Kidney (tissue), 13 donors: ENCODE measurements at regions not wholly inside any gene's neighbourhood (a gene's known extent, or its start where the extent isn't known, plus 50 kb on each side); places are given as distances from the start of the nearest gene placed in this dataset.

Experiments
- DNase-seq, 5 donors: peaks; one replicate each; pipeline ENCODE4 v3.0.0-alpha.2; 2013 to 2020
- FAIRE-seq: peaks from 2 replicates; lab custom pipeline; 2012; peaks lifted over from hg19 to GRCh38; lab: Jason Lieb, UNC
- H3K27ac ChIP-seq, 2 donors: one replicate each; pipeline ENCODE4 v1.7.0; 2013; ENCODE audit warnings: low read depth in 2 of 2, low read length in 2 of 2, inconsistent platforms in 1 of 2
- H3K27me3 ChIP-seq: one replicate; pipeline ENCODE4 v1.7.1; 2013; ENCODE audit warnings: low read length, inconsistent platforms; ENCODE audit not compliant: control insufficient read depth, insufficient read depth
- H3K36me3 ChIP-seq, 3 donors: one replicate each; pipeline versions ENCODE4 v1.7.0 to v1.7.1; 2013; ENCODE audit warnings: low read length in 3 of 3, control low read depth in 1 of 3, inconsistent platforms in 1 of 3; ENCODE audit not compliant: insufficient read depth in 3 of 3, control insufficient read depth in 2 of 3
- H3K4me1 ChIP-seq, 3 donors: one replicate each; pipeline versions ENCODE4 v1.7.0 to v1.7.1; 2013; ENCODE audit warnings: low read length in 3 of 3, inconsistent platforms in 1 of 3, low read depth in 1 of 3; ENCODE audit not compliant: control insufficient read depth in 2 of 3, insufficient read depth in 2 of 3
- H3K4me3 ChIP-seq, 3 donors: one replicate each; pipeline versions ENCODE4 v1.7.0 to v1.8.1; 2013; ENCODE audit warnings: low read length in 3 of 3, control low read depth in 1 of 3, inconsistent platforms in 1 of 3
- H3K9ac ChIP-seq, 3 donors: one replicate each; pipeline versions ENCODE4 v1.7.0 to v1.7.1; 2013; ENCODE audit warnings: low read length in 3 of 3, control low read depth in 1 of 3, inconsistent platforms in 1 of 3
- H3K9me3 ChIP-seq, 3 donors: one replicate each; pipeline versions ENCODE4 v1.7.0 to v1.7.1; 2013; ENCODE audit warnings: low read length in 3 of 3, control low read depth in 1 of 3, inconsistent platforms in 1 of 3; ENCODE audit not compliant: control insufficient read depth in 2 of 3, insufficient read depth in 1 of 3
- CTCF ChIP-seq: IDR thresholded peaks from 3 replicates; pipeline ENCODE4 v1.5.1; 2012; ENCODE audit warnings: mild to moderate bottlenecking, moderate library complexity, borderline replicate concordance; ENCODE audit not compliant: insufficient read depth; ENCODE audit errors: extremely low read depth
- intact Hi-C: fragments of 100-400 bp; cut with DNase I; formaldehyde crosslinking; loops from one replicate; pipeline ENCODE4 v1.11.1; 2022
- donor health status: control.
- donor health status: control.
- donor health status: control.
- donor health status: control.
- donor health status: control.
- donor health status: DM: yes; HTN: yes; CAD: no.
- donor health status: Normal renal cell carcinoma (clear cell type).

- Histone ChIP-seq H3K27me3 (no peaks in the 10 kb centered on the region), H3K36me3 (no peaks in the 10 kb centered on the region), H3K4me1 (no peaks in the 10 kb centered on the region), H3K27ac (no peak overlapping the region), H3K9ac (no peak overlapping the region), H3K9me3 (no peaks in the 10 kb centered on the region), H3K4me3 (no peak overlapping the region)
- intact Hi-C loops: no loop called here
- no peak for TF ChIP-seq CTCF
- DNase-seq: no peak
- FAIRE-seq: no peak
These were observed 317.5 kb downstream of the JRKL start for GRCh38 chr11:96707273-96707672.

GRCh38 chr11:96708219-96708878 lies 318.5 kb downstream of the JRKL start:
- H3K4me3 ChIP-seq: no peak overlapping the region
- no peaks in the 10 kb centered on the region for H3K36me3 ChIP-seq
- TF ChIP-seq CTCF: no peak
- intact Hi-C loops: no loop called here
- FAIRE-seq (no peak), DNase-seq (peak in 3 of 5 donors; percentile 34 to 71 (median 46))
- no peaks in the 10 kb centered on the region for H3K4me1 ChIP-seq
- no peaks in the 10 kb centered on the region for H3K27me3 ChIP-seq
- H3K9ac ChIP-seq: no peak overlapping the region
- H3K9me3 ChIP-seq: no peaks in the 10 kb centered on the region
- no peak overlapping the region for H3K27ac ChIP-seq

GRCh38 chr11:96713301-96713700 lies 323.5 kb downstream of the JRKL start:
- no peak for FAIRE-seq
- no peaks in the 10 kb centered on the region for H3K27me3 ChIP-seq
- H3K36me3 ChIP-seq: no peaks in the 10 kb centered on the region
- no peaks in the 10 kb centered on the region for H3K4me1 ChIP-seq
- intact Hi-C loops: no loop called here
- no peak for DNase-seq
- H3K4me3 ChIP-seq: no peak overlapping the region
- H3K27ac ChIP-seq: no peak overlapping the region
- TF ChIP-seq CTCF: no peak
- no peak overlapping the region for H3K9ac ChIP-seq
- H3K9me3 ChIP-seq: no peaks in the 10 kb centered on the region

GRCh38 chr11:96714689-96715088 lies 324.9 kb downstream of the JRKL start:
- no peak for FAIRE-seq
- DNase-seq: no peak
- no peak for TF ChIP-seq CTCF
- Histone ChIP-seq H3K36me3 (no peaks in the 10 kb centered on the region), H3K9me3 (no peaks in the 10 kb centered on the region), H3K4me1 (no peaks in the 10 kb centered on the region), H3K27ac (no peak overlapping the region), H3K9ac (no peak overlapping the region), H3K27me3 (no peaks in the 10 kb centered on the region), H3K4me3 (no peak overlapping the region)
- intact Hi-C loops: no loop called here
